ENCODE measurements at regions not wholly inside any gene's neighbourhood (a gene's known extent, or its start where the extent isn't known, plus 50 kb on each side); places are given as distances from the start of the nearest gene placed in this dataset.

GRCh38 chr11:120031612-120032600, 106.0 kb downstream of the TRIM29 start:
- H3K27me3 ChIP-seq, result no peaks in the 10 kb centered on the region

DNA sequence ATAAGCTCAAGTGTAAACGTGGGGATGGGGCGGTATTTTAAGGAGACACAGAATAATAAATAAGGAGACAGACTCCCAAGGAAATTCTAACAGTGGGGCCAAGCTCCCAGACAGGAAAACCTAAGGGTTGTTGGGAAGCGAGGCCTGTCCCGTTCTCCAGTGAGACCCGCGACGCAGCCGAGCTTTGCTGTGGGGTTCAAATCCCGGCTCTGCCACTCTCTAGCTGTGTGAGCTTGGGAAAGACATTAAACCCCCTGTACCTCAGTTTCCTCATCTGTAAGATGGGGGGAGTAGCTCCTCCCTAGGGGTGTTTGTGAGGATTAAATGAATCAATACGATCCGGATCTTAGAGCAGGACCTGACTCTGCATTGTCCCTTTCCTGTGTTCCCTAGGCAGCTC, 106.8 kb downstream of the TRIM29 start:
- H3K27ac ChIP-seq, result no peak overlapping the region
- no peak overlapping the region for H3K4me3 ChIP-seq
- H3K27me3 ChIP-seq, result no peaks in the 10 kb centered on the region
- no peaks in the 10 kb centered on the region for H3K9me3 ChIP-seq
- DNase-seq, result no peak
- no peaks in the 10 kb centered on the region for H3K4me1 ChIP-seq
- TF ChIP-seq, protein P1, sequence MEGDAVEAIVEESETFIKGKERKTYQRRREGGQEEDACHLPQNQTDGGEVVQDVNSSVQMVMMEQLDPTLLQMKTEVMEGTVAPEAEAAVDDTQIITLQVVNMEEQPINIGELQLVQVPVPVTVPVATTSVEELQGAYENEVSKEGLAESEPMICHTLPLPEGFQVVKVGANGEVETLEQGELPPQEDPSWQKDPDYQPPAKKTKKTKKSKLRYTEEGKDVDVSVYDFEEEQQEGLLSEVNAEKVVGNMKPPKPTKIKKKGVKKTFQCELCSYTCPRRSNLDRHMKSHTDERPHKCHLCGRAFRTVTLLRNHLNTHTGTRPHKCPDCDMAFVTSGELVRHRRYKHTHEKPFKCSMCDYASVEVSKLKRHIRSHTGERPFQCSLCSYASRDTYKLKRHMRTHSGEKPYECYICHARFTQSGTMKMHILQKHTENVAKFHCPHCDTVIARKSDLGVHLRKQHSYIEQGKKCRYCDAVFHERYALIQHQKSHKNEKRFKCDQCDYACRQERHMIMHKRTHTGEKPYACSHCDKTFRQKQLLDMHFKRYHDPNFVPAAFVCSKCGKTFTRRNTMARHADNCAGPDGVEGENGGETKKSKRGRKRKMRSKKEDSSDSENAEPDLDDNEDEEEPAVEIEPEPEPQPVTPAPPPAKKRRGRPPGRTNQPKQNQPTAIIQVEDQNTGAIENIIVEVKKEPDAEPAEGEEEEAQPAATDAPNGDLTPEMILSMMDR (IDR thresholded peaks at IDR 0.05), result no peak
- H3K36me3 ChIP-seq, result no peaks in the 10 kb centered on the region
- intact Hi-C loops (cut with DNase I), result no loop called here
- no peak overlapping the region for H3K9ac ChIP-seq (ENCODE audit: low read depth in 2 of 2, low read length in 2 of 2)

More at GRCh38 chr11:120031612-120032600, 106.0 kb downstream of the TRIM29 start:
- no peak overlapping the region for H3K9ac ChIP-seq (ENCODE audit: low read depth in 2 of 2, low read length in 2 of 2)
- no peaks in the 10 kb centered on the region for H3K9me3 ChIP-seq
- H3K36me3 ChIP-seq, result no peaks in the 10 kb centered on the region
- no peaks in the 10 kb centered on the region for H3K4me1 ChIP-seq
- no peak overlapping the region for H3K27ac ChIP-seq
- DNase-seq, result no peak
- intact Hi-C loops (cut with DNase I), result no loop called here
- TF ChIP-seq, protein P1 (IDR thresholded peaks at IDR 0.05), result no peak
- no peak overlapping the region for H3K4me3 ChIP-seq

GRCh38 chr11:120030411-120030810, 107.5 kb downstream of the TRIM29 start:
- no peak for DNase-seq
- Histone ChIP-seq H3K27ac (no peak overlapping the region), H3K36me3 (no peaks in the 10 kb centered on the region), H3K9me3 (no peaks in the 10 kb centered on the region), H3K4me3 (no peak overlapping the region), H3K27me3 (no peaks in the 10 kb centered on the region), H3K4me1 (no peaks in the 10 kb centered on the region), H3K9ac (ENCODE audit: low read depth in 2 of 2, low read length in 2 of 2) (no peak overlapping the region)
- TF ChIP-seq, protein P1 (IDR thresholded peaks at IDR 0.05), result no peak
- intact Hi-C loops (cut with DNase I), result no loop called here

DNA sequence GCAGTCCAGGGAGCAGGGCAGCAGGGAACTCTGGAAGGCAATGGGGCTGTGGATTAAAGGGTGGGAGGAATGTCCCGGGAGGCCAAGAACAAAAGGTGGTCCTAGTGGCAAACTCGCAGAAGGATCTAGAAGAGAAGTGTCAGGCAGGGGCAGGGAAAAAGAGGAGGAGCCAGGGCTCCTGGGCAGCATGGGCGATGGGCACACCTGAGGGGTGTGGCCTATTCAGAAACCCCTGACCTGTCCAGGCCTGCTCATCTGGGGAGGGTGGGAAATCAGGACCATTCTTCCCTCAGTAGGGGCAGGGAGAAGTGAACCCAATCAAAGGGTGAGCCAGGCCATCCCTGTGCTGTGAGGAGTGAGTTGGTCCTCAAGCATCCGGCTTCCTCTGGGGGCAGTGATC, 108.6 kb downstream of the TRIM29 start:
- TF ChIP-seq, protein P1 (IDR thresholded peaks at IDR 0.05), result no peak
- Histone ChIP-seq H3K4me1 (no peaks in the 10 kb centered on the region), H3K4me3 (no peak overlapping the region), H3K36me3 (no peaks in the 10 kb centered on the region), H3K9ac (ENCODE audit: low read depth in 2 of 2, low read length in 2 of 2) (no peak overlapping the region), H3K27me3 (no peaks in the 10 kb centered on the region), H3K27ac (no peak overlapping the region), H3K9me3 (no peaks in the 10 kb centered on the region)
- intact Hi-C loops (cut with DNase I), result no loop called here
- no peak for DNase-seq

DNA sequence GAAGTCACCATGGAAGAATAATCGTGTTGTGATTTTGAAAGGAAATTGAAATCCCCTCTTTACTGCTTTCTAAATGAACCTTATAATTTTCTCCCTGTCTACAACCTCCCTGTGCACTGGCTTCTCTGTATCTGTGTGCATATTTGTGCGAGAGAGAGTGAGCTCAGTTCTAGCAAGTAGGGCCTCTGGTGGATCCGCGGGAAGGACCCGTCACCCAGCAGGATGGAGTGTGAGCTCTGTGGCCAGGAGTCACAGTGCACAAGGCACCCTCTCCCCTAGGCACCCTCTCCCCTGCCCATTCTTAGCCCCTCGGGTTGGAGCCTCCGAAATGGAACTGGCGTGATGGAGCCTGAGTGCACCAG, 109.0 kb downstream of the TRIM29 start:
- H3K36me3 ChIP-seq, result no peaks in the 10 kb centered on the region
- TF ChIP-seq, protein P1 (IDR thresholded peaks at IDR 0.05), result no peak
- H3K9ac ChIP-seq (ENCODE audit: low read depth in 2 of 2, low read length in 2 of 2), result no peak overlapping the region
- no peaks in the 10 kb centered on the region for H3K4me1 ChIP-seq
- no peak for DNase-seq
- intact Hi-C loops (cut with DNase I), result no loop called here
- no peak overlapping the region for H3K4me3 ChIP-seq
- no peaks in the 10 kb centered on the region for H3K27me3 ChIP-seq
- H3K9me3 ChIP-seq, result no peaks in the 10 kb centered on the region
- H3K27ac ChIP-seq, result no peak overlapping the region
